Erythroblast (primary cell): ENCODE measurements at regions not wholly inside any gene's neighbourhood (a gene's known extent, or its start where the extent isn't known, plus 50 kb on each side); places are given as distances from the start of the nearest gene placed in this dataset.

ENCODE experiments used
- DNase-seq, 2 experiments: peaks; one replicate each; lab custom pipeline; 2025; lab: John Stamatoyannopoulos, UW
- GATA1 ChIP-seq: IDR thresholded peaks from 2 replicates; pipeline ENCODE4 v1.6.1; 2011; ENCODE audit warnings: low read depth, mild to moderate bottlenecking, control low read depth, low read length, moderate library complexity
- POLR2A ChIP-seq: IDR thresholded peaks from 2 replicates; pipeline ENCODE4 v1.6.1; 2011; ENCODE audit warnings: mild to moderate bottlenecking, low read length

GRCh38 chr11:16408619-16409018 lies 52.3 kb upstream of the SOX6 start:
- peak; percentile 44 to 57 for DNase-seq
- TF ChIP-seq POLR2A, result no peak
- no peak for TF ChIP-seq GATA1

- no peak for DNase-seq
- TF ChIP-seq GATA1 (no peak), POLR2A (no peak)
Observed at GRCh38 chr11:16406226-16406625, 49.9 kb upstream of the SOX6 start.
